Activated CD4-positive, alpha-beta T cell treated with anti-CD3 and anti-CD28 coated beads, Interleukin-2, Interleukin-6, amounts not matched to agents 100 ng/mL and 50 ng/mL, durations not matched to agents 16 hours and 8 hours (primary cell): ENCODE measurements at regions not wholly inside any gene's neighbourhood (a gene's known extent, or its start where the extent isn't known, plus 50 kb on each side); places are given as distances from the start of the nearest gene placed in this dataset.
"Not testable (repeated sequence)": the region's sequence is repeated elsewhere in the genome, so short reads cannot be mapped to it uniquely, and the experiment has no call there.

ENCODE experiments used
- DNase-seq: peaks from one replicate; pipeline ENCODE4 v3.0.0-alpha.2; 2020

DNA sequence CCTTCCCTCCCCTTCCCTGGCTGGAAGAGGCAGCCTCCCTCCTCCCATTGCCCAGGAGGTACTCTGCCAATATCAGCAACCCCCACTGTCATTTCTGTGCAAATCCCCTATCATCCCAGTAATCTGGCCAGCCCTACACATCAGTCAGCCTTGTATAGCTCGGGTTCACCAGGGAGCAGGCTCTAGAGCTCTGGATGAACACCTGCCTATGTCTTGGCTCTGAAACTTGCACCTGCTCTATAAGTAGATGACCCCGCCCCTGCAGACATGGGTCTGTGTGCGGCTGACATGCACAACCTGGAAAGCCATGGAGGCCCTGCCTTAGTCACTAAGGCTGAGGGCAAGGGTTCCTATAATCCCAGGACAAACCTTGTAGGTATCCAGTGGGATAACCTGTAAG is 1042.9 kb downstream of the UQCRFS1 start:
- DNase-seq: no peak

DNA sequence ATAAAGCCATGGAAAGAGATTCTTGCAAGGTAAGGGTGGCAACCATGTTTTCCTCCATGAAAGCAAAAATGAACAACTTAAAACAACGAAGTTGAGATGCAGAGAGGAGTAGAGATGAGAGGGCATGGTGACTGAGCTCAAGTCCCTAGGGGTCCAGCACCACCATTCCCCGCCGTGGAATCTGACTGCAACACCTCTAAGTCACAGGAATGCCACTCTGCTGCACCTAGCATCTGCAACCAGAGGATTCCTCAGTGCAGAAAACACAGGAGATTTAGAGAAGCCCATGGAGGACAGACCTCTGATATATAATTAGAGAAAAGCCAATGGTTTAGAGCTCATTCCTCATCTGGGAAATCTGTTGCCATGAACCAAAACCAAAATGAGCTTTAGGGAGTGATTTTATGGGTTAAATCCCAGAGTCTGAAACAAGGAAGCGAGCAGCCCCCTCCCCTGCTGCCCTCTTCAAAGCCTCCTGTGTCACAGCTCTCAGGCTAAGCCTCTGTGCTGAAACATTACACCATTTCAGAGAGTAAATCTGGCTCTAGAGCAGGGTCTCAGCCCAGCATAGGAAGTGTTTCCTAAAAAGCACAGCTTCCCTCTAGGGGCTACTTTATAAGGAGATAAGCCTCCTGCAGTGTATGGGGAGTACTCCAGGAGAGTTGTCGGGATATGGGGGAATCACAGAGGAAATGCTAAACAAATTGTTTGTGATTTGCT is 1043.6 kb downstream of the UQCRFS1 start:
- DNase-seq: no peak

DNA sequence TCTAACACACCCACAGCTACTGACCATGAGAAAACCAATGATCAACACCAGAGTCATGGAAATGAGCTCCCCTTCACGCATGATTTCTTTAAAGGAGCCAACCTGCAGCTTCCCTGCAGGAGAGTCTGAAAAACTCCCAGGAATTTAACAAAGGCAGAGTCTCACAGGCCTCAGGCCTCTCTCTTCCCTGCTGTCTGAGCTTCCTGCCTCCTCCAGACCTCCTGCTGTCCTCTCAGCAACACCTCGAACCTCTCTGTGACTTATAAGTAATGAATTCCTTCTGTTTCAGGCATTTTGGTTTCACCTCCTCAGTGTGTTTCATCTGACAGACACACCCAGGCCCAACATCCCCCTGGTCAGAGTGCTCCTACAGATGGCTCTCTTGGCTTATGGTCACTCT is 1044.4 kb downstream of the UQCRFS1 start:
- no peak for DNase-seq

DNA sequence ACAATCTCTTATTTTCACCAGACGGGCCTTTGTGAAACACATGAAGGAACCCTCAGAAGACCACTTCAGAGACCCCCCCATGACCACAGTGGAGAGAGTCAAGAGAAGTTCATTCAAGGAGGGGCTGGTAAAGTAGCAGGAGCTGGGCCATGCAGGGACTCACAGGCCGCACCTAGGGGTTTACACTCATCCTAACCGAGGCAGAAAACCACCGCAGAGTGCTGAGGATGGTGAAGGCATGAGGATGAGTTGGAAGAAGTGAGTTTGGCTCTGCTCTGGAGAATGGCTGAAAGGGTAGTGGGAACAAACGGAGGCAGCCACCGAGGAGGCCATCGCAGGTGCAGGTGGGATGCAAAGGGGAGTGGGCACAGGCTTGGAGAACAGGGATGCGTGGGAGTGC is 1046.9 kb downstream of the UQCRFS1 start:
- DNase-seq: no peak

DNA sequence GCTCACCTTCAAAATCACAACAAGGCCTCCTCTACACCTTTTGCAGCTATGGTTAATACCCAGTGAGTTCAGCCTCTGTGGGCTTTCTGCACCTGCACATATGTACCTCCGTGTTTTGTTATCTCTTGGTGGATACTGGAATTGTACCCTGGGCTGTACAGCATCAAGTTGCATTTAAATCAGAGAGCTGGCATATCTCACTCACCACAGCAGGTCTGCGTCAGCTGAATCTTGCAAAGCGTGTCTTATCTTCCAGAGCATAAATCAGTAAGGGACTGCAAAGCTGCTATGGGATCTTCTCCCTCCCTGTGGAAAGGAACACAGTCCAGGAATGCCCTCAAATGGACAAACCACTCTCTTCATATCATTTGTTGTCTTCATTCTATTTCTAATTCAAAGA is 1048.7 kb downstream of the UQCRFS1 start:
- no peak for DNase-seq

DNA sequence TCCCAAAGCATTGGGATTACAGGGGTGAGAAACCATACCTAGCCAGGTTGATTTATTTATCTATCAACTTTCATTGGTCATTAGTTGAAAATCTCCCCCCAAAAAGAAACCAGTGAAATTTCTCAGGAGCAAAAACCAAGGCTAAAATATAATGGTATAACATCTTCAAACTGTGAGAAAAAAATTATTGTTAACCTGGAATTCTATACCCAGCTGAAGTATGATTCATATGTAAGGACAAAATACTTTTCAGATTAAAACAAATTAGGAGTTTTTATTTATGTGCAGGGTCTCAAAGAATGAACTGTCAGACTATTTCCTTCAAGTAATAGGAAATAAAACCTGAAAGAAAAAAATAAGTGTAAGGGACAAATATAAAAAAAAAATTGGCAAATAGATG is 1053.9 kb downstream of the UQCRFS1 start:
- no peak for DNase-seq

DNA sequence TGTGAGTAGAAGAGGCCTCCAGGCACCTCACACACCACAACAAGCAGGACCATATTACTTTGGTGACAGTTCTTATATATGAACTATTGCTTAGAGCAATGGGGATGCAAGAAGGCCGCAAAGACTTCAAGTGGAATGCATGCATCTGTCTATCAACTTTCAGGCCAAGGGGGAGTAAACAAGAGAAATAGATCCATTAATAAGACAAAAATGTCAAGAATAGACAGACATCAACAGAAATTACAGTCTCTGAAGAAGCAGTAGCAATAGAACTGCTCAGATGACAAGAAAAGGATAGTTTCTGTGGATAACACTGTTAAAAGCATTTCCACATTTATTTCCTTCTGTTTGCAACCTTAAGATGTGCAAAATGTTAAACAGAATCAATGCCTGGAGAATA is 1057.7 kb downstream of the UQCRFS1 start:
- DNase-seq: no peak

DNA sequence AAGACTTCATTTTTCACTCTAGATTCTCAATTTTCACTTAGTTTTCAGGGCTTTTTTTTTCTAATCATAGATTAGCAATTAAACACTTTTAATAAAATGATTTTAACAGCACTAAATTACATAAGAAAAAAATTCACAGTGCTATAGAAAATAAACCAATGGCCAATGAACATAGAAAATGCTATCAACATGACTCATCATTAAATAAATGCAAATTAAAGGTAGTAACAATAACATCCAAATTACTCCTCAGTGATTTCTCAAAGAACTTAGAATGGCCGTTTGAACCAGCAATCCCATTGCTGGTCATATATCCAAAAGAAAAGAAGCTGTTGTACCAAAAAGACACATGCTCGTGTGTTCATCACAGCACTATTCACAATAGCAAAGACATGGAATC is 1058.9 kb downstream of the UQCRFS1 start:
- DNase-seq: no peak

DNA sequence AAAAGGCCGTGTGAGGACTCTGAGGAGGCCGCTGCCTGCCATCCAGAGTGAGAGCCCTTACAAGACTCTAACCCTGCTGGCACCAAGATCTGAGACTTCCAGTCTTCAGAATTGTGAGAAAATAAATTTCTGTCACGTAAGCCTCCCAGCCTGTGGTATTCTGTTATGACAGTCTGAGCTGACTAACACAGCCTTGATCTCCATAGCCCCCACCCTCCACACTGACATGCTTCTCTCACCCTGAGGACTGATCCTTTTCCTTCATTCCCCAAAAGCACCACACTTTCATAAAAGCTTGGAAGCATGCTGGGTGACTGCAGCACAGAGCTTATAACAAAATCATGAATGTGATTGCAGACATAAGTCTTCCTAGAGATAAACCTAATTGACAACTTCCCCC is 1059.8 kb downstream of the UQCRFS1 start:
- no peak for DNase-seq

DNA sequence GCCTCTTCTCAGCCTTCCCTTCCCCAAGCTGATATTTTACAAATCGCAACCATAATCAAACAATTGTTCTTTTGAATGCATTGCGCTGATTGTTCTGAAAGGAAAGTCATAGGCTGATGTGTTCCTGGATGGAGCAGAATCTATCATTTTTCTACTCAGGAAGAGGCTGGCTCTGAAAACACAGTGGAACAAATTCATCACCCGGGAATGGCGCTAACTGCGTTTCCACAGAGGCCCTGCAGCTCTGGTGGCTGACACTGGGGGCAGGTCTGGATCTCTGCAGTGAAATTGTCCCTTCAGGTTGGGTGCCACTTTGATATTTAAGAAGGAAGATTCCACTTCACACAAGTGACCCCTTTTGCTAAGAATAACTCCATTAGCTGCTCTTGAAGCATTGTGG is 1060.8 kb downstream of the UQCRFS1 start:
- DNase-seq: no peak

DNA sequence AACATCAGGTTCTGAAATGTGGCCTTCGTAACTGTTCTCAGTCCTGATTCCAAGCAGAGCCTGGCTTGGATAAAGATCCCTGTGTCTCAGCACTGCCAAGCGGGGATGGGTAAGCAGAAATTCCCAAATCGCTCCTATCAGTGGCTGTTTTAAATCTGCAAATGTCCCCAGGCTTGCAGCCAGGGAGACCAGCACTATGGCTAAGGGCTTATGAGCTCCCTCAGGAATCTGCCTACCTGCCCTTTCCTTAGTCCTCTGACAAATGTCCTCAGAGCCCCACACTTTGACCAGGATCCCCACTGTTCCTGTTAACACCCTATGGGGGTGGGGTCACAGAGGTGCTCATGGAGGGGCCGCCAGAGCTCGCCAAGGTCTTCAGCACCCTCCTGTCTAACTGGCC is 1062.8 kb downstream of the UQCRFS1 start:
- DNase-seq: no peak

DNA sequence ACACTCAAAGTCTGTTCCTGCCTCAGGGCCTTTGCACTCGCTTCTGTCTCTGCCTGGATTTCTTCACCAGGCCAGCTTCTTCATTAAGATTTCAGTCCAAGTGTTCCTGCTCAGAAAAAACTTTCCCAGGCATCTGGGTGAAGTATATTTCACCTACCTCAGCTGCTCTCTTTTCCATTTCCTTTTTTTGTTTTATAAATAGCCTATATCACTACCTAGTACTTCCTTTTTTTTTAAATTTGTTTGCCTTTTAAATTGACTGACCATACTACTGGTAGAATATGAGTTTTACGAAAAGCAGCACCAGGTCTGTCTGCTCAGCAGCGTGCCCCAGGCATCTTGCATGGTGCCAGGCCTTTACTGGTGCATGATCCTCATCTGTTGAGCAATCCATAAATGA is 1064.4 kb downstream of the UQCRFS1 start:
- no peak for DNase-seq

DNA sequence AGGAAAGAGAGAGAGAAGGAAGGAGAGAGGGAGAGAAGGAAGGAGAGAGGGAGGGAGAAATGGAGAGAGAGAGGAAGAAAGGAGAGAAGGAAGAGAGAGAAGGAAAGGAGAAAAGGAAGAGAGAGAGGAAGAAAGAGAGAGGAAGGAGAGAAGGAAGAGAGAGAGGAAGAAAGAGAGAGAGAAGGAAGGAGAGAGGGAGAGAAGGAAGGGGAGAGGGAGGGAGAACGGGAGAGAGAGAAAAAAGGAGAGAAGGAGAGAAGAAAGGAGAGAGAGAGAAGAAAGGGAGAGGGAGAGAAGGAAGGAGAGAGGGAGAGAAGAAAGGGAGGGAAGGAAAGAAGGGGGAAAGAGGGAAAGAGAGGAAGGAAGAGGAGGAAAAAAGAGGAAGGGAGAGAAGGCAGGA is 1070.7 kb downstream of the UQCRFS1 start:
- no peak for DNase-seq

DNA sequence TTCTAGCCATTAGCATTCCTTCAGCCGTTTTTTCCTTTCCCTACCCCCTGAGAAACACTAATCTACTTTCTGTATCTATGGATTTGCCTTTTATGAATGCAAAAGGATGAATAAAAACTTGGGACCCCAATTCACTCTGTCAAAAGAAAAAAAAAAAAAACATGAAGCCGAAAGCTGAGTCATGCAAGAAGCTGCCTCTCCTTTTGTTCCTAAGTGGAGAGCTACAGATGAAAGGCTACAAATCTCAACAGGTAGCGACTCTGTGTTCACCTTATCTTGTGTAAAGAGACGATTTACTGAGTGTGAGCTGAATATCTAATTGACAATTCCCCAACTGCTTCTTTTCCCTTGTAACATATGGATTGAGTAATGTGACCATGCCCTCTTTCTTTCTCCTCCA is 1072.8 kb downstream of the UQCRFS1 start:
- DNase-seq: no peak

DNA sequence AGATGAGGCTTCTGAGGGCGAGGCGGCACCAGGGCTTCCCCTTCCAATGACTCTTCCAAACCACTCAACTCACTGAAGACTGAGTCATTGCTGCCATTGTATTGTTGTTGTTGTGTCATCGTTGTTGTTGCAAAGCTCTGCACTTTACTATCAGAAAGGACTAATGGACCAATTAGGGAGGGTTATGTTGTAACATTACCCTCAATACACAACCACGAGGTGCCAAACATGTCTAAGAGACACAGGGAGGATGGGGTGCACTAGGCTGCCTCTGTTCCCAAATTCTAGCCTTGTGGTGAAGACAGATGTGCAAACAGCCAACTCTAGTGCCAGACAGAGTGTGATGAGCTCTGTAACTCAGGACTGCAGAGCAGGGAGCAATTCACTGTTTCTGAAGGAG is 1075.2 kb downstream of the UQCRFS1 start:
- no peak for DNase-seq

DNA sequence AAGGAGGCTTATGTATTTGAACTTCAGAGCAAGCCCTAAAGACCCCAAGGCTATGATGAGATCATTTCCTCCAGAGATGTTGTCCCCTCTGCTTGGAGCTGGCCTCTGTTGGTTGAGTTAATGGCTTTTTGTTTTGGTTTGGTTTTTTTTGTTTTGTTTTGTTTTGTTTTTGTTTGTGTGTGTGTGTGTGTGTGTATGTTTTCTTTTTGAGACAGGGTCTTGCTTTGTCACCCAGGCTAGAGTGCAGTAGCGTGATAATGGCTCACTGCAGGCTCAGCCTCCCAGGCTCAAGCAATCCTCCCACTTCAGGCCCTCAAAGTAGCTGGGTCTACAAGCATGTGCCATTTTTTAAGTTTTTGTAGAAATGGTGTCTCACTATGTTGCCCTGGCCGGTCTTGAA is 1076.2 kb downstream of the UQCRFS1 start:
- DNase-seq: no peak

DNA sequence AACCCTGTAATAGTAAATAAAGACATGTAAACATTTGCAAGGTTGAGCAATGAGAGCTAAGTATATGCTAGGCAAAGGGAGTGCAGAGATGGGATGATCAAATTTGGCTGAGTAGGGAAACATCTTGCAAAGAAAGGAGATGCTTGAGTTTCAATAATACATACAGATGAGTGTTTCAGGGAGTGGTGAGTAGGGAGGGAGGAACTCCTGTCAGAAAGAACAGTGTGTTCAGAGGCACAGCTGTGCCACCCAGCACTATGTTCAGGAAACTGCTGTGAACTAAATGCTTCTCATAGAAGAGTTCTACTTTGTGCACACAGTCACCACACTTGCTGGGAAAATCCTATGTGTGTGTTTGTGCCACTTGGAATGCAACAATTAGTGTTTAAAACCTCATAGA is 1077.1 kb downstream of the UQCRFS1 start:
- no peak for DNase-seq

DNA sequence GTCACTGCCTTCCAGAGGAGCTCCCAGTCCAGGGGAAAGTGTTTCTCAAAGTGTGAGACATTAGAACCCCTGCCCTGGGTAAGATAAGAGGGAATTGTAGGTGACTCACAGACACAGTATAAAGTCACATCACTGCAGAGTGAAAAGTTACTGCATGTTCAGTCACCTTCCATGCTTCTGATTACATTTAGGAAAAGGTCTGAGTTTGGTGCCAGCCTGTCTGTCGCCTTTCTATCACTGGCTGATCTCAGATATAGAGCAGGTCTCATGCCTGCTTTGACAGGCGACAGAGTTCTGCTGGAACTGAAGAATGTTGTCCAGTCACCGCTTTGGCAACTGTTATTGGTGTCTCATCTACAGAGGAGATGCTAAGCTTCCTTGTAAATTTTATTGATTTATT is 1078.6 kb downstream of the UQCRFS1 start:
- DNase-seq: no peak

DNA sequence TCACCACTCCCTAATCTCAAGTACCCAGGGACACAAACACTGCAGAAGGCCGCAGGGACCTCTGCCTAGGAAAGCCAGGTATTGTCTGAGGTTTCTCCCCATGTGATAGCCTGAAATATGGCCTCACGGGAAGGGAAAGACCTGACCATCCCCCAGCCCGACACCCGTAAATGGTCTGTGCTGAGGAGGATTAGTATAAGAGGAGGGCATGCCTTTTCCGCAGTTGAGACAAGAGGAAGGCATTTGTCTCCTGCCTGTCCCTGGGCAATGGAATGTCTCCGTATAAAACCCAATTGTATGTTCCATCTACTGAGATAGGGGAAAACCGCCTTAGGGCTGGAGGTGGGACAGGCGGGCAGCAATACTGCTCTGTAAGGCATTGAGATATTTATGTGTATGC is 1082.1 kb downstream of the UQCRFS1 start:
- DNase-seq: not testable (repeated sequence)

DNA sequence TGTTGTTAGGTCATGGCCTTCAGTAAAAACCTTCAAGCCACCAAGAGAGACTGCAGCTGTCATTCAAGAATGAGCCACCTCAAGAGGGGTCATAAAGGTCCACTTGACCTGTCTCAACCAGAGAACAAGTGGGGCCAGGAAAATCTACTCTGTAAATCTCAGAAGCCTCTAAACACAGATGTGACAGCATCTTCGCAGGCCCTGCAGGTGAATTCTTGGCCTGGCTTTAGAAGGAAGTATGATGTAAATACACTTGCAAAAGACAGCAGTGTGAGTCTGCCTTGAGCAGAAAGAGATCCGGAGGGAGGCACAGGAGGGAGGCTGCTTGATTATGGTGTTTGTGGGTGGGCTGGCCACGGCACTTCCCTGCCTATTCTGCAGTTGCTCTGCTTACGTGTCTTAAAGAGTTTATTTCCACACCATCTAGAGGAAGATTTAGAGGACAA is 1082.9 kb downstream of the UQCRFS1 start:
- DNase-seq: no peak

DNA sequence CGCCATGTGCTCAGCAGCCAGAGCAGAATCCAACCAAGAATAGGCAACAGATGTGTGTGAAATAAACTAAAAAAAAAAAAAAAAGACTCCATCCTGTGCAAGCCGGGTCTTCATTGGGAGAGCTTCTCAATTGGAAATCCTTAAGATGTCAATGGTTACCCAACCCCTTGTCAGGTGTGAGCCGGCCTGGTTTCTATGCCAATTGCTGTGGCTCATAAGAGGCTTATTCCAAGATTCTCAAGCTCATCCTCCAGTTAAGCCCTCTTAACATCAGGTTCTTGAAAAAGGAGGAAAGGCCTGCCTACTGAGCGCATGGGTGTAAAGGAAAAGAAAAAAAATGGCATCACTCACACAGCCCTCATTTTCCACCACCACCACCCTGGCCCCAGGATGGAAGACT is 1084.6 kb downstream of the UQCRFS1 start:
- DNase-seq: no peak

DNA sequence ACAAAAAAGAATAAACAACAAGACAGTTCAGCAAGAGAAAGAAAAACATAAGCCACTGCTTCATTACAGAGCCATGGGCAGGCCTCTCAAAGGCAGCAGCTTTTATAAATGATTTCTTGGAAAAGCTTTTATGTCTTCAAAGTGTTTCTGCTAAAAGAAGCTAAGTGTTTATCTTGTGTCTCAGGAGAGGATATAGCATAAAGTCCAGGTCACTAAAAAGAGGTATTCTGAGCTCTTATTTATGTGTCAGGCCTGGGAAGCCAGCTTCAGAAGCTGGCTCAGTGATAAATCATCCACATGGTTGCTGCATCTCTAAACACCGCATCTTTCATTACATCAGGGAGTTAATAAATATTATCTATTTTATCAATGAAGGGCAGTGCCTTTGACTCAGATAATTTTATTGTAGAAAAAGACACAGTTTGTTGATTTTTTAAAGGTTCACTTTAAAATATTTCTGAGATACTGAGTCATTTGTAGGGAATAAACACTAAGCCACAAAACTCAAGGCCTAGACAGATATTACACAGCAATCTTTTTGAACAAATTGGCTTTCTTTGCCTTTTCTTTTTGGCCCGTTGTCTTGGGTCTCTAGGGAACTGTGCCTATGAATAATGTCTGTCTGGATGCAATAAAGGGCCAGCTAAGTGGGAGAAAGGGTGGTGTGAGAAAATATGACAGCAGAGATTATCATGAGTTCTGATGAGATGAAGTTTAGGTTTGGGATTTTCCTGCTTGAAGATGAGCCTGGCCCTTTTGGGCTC is 1086.6 kb downstream of the UQCRFS1 start:
- no peak for DNase-seq

DNA sequence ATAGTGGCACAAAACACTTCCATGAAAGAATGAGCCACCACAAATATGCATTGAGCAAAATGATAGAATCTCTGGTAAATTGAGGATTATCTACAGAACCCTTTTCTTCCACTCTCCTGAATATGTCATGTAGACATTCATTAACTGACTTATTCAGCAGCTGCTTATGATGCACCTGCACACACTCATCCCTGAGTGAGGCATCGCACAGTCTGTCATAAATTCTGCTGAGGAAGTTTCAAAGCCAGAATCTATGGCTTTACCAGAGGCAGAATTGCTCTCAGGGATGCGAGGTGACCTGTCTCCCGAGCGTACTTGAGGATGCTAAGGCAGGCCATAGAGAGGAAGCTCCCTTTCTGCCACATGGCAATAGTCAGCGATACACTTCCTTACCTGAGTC is 1090.2 kb downstream of the UQCRFS1 start:
- DNase-seq: no peak

DNA sequence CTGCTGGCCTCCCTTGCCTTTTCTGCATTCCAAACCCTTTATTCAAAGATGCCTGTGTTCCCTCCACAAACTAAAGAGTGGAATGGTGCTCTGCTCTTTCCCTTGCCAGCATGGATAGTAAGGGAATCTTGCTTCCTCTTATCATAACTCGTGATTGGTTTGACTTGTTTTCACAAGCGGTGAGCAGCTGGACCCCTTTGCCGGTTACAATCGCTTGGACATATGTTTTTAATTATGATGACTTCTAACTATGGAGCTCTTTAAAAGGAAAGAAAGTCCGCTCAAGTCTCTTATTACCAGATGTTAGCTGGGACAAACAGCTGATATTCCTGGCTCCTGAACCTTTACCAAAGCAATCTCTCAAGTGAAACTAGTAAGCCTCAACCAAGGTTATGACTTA is 1094.7 kb downstream of the UQCRFS1 start:
- DNase-seq: no peak

DNA sequence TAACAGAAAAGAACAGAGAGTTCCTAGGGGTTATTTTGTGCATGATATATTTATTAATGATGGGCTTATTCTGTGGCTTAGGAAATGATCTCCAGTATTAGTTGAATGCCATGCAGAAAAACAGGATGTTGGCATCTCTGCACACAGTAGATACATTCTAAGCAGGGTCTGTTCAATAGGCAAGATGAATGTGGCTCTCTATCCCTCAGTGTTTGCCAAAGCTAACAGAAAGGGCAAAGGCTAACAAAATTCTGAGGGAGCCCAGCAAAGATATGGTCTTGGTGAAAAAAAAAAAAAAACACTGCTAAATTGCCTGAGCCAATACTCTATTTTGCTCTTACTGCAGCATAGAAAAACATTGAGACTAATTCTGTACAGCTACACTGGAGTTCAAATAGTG is 1095.8 kb downstream of the UQCRFS1 start:
- DNase-seq: no peak
